SU-DHL-6 (cell line): ENCODE measurements at regions not wholly inside any gene's neighbourhood (a gene's known extent, or its start where the extent isn't known, plus 50 kb on each side); places are given as distances from the start of the nearest gene placed in this dataset.

ENCODE experiments used
- CTCF ChIP-seq: fragments of 200-600 bp; sonication (generic); IDR thresholded peaks from one replicate; pipeline ENCODE4 v1.5.1; 2017; ENCODE audit warnings: antibody characterized with exemption, mild to moderate bottlenecking, low read length, moderate library complexity; ENCODE audit not compliant: insufficient read depth, poor library complexity, severe bottlenecking
- EZH2phosphoT487 ChIP-seq: fragments of 200-600 bp; sonication (generic), shearing (Covaris generic); conservative IDR thresholded peaks from 2 replicates; pipeline ENCODE4 v1.6.1; 2018; ENCODE audit warnings: mild to moderate bottlenecking, antibody characterized with exemption, low read length, moderate library complexity, mixed read lengths

DNA sequence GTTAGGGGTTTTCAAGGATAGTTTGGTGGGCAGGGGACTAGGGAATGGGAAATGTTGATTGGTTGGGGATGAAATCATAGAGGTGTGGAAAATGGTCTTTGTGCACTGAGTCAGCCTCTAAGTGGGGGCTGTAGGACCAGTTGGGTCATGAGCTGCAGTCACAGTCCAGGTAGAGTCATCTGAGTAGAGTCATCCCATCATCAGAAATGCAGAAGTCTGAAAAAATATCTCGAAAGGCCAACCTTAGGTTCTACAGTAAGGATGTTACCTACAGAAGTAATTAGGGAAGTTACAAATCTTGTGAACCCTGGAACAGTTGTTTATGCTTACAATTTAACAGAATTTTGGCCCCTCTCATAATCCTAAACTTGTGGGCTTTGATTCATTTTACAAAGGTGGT lies 63.4 kb upstream of the AP1S2 start:
- no peak for TF ChIP-seq CTCF
- TF ChIP-seq EZH2phosphoT487, result no peak
